Memory B cell (primary cell): ENCODE measurements at regions not wholly inside any gene's neighbourhood (a gene's known extent, or its start where the extent isn't known, plus 50 kb on each side); places are given as distances from the start of the nearest gene placed in this dataset.

Experiments
- ATAC-seq: fragments of 150-1000 bp; cut with Tn5 transposase; 2 replicates; pipeline ENCODE4 v1.10.0; 2021; ENCODE audit warnings: low read depth, mild to moderate bottlenecking, moderate library complexity
- DNase-seq, 2 donors: peaks; one replicate each; pipeline ENCODE4 v3.0.0; 2022; ENCODE audit warnings: low spot score in 2 of 2
- H3K27ac Mint-ChIP-seq: one replicate; pipeline ENCODE4 v1.8.0; 2022; ENCODE audit warnings: mild to moderate bottlenecking, moderate library complexity, mixed read lengths
- H3K27me3 Mint-ChIP-seq: one replicate; pipeline ENCODE4 v1.8.0; 2022; ENCODE audit warnings: mixed read lengths
- H3K36me3 Mint-ChIP-seq: one replicate; pipeline ENCODE4 v1.8.0; 2022; ENCODE audit warnings: mild to moderate bottlenecking, mixed read lengths
- H3K4me1 Mint-ChIP-seq: one replicate; pipeline ENCODE4 v1.8.0; 2022; ENCODE audit warnings: mixed read lengths
- H3K4me3 Mint-ChIP-seq: one replicate; pipeline ENCODE4 v1.8.0; 2022; ENCODE audit warnings: mild to moderate bottlenecking, moderate library complexity, mixed read lengths
- H3K9me3 Mint-ChIP-seq: one replicate; pipeline ENCODE4 v1.8.0; 2022; ENCODE audit warnings: mixed read lengths

- no peaks in the 10 kb centered on the region for H3K4me1 Mint-ChIP-seq
- ATAC-seq: no peak
- no peaks in the 10 kb centered on the region for H3K27me3 Mint-ChIP-seq
- no peak for DNase-seq
- no peaks in the 10 kb centered on the region for H3K36me3 Mint-ChIP-seq
- no peaks in the 10 kb centered on the region for H3K9me3 Mint-ChIP-seq
- no peak overlapping the region for H3K4me3 Mint-ChIP-seq
- no peak overlapping the region for H3K27ac Mint-ChIP-seq
These were observed 204.2 kb upstream of the CAMK1G start for GRCh38 chr1:209379280-209379679.

DNA sequence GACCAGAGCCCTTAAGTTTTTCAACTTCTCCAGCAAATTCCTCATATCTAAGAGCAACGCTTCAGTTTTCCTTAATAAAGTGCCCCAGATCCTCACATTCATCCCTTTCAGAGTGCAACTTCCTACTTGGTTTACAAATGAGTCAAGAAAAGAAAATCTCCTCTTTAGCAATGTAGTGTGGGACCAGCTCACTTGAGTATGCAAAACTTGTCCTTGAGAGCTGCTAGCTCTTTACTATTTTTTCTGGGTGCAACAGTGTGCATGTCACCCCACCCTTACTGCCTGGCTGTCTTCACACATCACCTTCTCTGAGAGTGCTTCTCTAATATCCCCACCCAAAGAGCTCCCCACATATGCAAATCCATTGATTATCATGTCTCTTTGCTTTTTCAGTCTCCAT, 203.1 kb upstream of the CAMK1G start:
- ATAC-seq (no peak), DNase-seq (no peak)
- H3K36me3 Mint-ChIP-seq: no peaks in the 10 kb centered on the region
- no peaks in the 10 kb centered on the region for H3K4me1 Mint-ChIP-seq
- no peaks in the 10 kb centered on the region for H3K27me3 Mint-ChIP-seq
- no peaks in the 10 kb centered on the region for H3K9me3 Mint-ChIP-seq
- no peak overlapping the region for H3K27ac Mint-ChIP-seq
- H3K4me3 Mint-ChIP-seq: no peak overlapping the region

DNA sequence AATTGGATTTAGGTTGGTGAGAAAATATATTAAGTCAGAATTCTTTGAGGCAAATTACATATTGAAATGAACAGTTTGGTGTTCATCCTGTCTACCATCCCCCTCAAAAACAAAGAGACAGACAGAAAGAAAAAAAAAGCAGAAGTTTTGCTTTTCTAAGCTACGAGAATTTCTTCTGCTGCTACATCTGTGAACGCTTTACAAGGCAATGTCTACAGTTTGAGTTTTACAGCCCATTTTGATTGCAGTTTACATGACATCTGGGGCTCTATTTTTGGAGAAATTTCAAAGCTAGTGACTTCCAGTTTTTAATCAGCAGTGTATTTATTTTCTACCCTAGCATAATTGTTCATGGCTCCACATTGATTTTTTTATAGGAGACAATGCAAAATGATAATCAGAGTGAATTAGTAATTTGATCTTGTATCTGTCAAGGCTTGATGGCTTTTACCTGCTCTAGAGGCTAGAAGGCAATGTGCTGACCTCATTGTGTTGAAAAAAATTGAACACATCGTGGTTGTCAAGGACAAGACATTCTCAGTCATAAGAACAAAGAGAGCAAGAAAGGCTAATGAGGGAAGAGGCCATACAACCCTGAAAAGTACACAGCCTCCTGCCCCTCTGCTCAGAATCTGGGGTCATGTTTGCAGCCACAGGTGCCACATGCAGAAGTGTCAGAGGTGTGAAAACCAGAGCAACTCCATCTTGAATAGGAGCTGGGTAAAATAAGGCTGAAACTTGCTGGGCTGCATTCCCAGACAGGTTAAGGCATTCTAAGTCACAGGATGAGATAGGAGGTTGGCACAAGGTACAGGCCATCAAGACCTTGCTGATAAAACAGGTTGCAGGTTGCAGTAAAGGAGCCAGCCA, 201.0 kb upstream of the CAMK1G start:
- Mint-ChIP-seq H3K36me3 (no peaks in the 10 kb centered on the region), H3K27me3 (no peaks in the 10 kb centered on the region), H3K27ac (no peak overlapping the region), H3K4me1 (no peaks in the 10 kb centered on the region), H3K4me3 (no peak overlapping the region), H3K9me3 (no peaks in the 10 kb centered on the region)
- DNase-seq: no peak
- no peak for ATAC-seq

DNA sequence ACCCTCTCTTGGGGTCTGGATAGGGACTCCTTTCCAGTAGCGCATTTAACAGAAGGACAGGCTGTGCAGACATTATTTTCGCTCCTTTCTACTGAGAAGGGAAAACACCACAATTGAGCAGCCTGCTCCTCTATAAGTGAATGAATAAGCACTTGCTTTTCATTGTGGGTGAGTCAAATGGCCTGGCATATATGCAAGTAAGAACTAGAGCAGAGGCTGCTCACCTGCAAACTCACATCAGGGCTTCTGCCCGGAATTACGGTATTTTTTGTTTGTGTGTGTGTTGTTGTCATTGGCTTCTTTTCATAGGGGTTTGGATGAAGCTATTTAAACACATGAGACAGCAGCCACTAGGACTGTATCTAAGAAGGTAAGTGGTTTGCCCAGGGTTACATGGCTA, 200.1 kb upstream of the CAMK1G start:
- ATAC-seq (no peak), DNase-seq (no peak)
- Mint-ChIP-seq H3K27me3 (no peaks in the 10 kb centered on the region), H3K4me3 (no peak overlapping the region), H3K9me3 (no peaks in the 10 kb centered on the region), H3K36me3 (no peaks in the 10 kb centered on the region), H3K27ac (no peak overlapping the region), H3K4me1 (no peaks in the 10 kb centered on the region)

DNA sequence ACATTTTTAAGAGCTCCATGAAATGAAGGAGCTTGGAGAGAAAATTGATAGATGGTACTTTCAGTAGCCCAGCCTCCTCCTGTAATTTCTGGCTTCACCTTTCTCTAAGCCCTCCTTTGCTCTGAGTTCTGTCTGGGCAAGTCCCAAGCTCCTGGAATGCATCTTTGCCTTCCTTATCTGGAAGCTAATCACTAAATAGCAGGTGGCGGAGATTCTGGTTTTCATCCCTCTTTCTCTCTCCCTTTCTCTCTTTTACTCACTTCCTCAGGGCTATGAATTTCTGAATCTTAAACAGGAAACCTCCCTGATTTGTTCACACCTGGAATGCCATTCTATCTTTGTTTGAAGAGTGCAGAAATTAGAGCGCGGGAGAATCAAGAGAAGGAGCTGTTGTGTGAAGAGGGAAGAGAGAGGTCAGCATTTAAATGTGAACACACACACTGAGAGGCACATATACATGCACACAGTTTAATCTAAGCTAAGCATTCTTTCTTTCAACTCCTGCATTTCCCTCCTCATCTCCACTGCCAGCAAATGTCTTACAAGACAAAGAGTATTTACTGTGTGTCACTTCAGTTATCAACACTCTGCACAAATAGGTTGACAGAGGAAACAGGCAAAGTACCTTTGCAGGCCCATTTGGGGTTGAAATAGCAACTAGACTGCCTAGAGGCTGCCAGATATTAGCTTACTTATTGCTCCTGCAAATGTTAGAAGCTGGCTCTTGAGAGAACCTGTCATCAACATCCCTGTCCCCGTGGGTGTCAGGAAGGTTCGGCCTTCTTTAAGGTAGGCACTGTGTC, 199.4 kb upstream of the CAMK1G start:
- Mint-ChIP-seq H3K9me3 (peaks cover 1% of the 10 kb centered on the region), H3K4me1 (no peaks in the 10 kb centered on the region), H3K36me3 (no peaks in the 10 kb centered on the region), H3K4me3 (no peak overlapping the region), H3K27ac (no peak overlapping the region), H3K27me3 (peaks cover under 1% of the 10 kb centered on the region)
- DNase-seq (no peak), ATAC-seq (no peak)

- Mint-ChIP-seq H3K27ac (no peak overlapping the region), H3K27me3 (peaks cover 5% of the 10 kb centered on the region), H3K36me3 (no peaks in the 10 kb centered on the region), H3K4me3 (no peak overlapping the region), H3K9me3 (peaks cover 1% of the 10 kb centered on the region), H3K4me1 (no peaks in the 10 kb centered on the region)
- no peak for ATAC-seq
- DNase-seq: no peak
These were observed 198.6 kb upstream of the CAMK1G start for GRCh38 chr1:209384710-209385550.

- peaks cover 5% of the 10 kb centered on the region for H3K27me3 Mint-ChIP-seq
- no peak overlapping the region for H3K4me3 Mint-ChIP-seq
- no peak for DNase-seq
- H3K36me3 Mint-ChIP-seq: no peaks in the 10 kb centered on the region
- no peaks in the 10 kb centered on the region for H3K4me1 Mint-ChIP-seq
- ATAC-seq: no peak
- peaks cover 1% of the 10 kb centered on the region for H3K9me3 Mint-ChIP-seq
- no peak overlapping the region for H3K27ac Mint-ChIP-seq
These were observed 197.4 kb upstream of the CAMK1G start for GRCh38 chr1:209386156-209386555.

DNA sequence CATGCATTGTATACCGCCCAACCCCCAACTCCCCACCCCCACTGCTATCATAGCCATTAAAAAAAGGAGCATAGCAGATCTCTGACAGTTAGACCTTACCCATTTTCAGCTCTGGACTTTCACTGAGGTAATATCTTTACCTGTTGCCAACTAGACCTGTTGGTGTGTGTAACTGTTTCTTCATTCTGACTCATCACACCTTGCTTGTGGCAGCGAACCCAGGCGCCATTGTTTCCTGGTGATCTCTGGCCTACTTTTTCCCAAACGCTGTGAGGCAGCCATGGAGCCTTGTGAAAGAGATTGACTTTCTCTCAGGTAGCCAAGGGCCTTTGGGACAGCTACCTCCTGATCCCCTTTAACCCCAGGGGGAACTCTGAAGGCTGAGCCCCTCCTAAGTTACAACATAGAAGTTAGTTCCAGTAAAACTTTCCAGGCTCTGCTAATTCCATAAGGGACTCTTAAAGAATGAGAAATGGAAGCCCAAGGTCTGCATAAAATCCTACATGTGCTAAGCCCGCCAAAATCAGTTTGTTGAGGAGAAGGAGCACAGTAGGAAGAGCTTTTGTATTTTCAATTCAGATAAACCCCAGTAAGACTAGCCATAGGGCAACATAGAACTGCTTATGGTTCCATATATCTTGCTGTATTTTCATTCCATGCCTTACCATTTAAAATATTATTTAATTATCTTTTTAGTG, 196.1 kb upstream of the CAMK1G start:
- Mint-ChIP-seq H3K36me3 (no peaks in the 10 kb centered on the region), H3K4me3 (no peak overlapping the region), H3K27me3 (peaks cover 5% of the 10 kb centered on the region), H3K27ac (no peak overlapping the region), H3K4me1 (no peaks in the 10 kb centered on the region), H3K9me3 (peaks cover 1% of the 10 kb centered on the region)
- DNase-seq (no peak), ATAC-seq (no peak)

GRCh38 chr1:209387969-209388329, 195.6 kb upstream of the CAMK1G start:
- H3K27ac Mint-ChIP-seq: no peak overlapping the region
- H3K4me3 Mint-ChIP-seq: no peak overlapping the region
- ATAC-seq (no peak), DNase-seq (no peak)
- no peaks in the 10 kb centered on the region for H3K36me3 Mint-ChIP-seq
- H3K4me1 Mint-ChIP-seq: no peaks in the 10 kb centered on the region
- peaks cover 1% of the 10 kb centered on the region for H3K9me3 Mint-ChIP-seq
- H3K27me3 Mint-ChIP-seq: peaks cover 5% of the 10 kb centered on the region

DNA sequence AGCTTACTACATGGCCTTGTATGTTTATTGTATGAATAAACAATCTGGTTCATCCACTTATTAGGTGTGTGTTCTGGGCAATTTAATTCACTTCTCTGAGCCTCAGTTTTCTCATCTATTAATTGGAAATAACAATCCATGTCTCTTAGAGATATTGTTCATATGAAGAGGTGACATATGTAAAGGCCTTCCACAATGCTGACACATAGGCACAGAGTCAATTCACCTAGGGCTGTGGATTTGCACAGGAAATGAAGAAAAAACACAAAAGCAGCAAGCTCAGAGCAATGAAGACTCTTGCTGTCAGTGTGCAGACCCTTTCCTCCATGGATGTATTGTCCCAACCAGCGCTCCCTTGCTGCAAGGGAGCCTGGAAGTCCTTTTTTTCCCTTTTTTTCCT, 195.2 kb upstream of the CAMK1G start:
- H3K27me3 Mint-ChIP-seq: peaks cover 5% of the 10 kb centered on the region

GRCh38 chr1:209389258-209389657, 194.3 kb upstream of the CAMK1G start:
- Mint-ChIP-seq H3K27ac (no peak overlapping the region), H3K9me3 (peaks cover 1% of the 10 kb centered on the region), H3K27me3 (peaks cover 5% of the 10 kb centered on the region), H3K4me3 (no peak overlapping the region), H3K36me3 (no peaks in the 10 kb centered on the region), H3K4me1 (no peaks in the 10 kb centered on the region)
- ATAC-seq: no peak
- DNase-seq: no peak

More for the DNA sequence above, 195.2 kb upstream of the CAMK1G start:
- H3K4me3 Mint-ChIP-seq: no peak overlapping the region
- peaks cover 1% of the 10 kb centered on the region for H3K9me3 Mint-ChIP-seq
- DNase-seq: no peak
- H3K36me3 Mint-ChIP-seq: no peaks in the 10 kb centered on the region
- ATAC-seq: no peak
- no peak overlapping the region for H3K27ac Mint-ChIP-seq
- H3K4me1 Mint-ChIP-seq: no peaks in the 10 kb centered on the region

DNA sequence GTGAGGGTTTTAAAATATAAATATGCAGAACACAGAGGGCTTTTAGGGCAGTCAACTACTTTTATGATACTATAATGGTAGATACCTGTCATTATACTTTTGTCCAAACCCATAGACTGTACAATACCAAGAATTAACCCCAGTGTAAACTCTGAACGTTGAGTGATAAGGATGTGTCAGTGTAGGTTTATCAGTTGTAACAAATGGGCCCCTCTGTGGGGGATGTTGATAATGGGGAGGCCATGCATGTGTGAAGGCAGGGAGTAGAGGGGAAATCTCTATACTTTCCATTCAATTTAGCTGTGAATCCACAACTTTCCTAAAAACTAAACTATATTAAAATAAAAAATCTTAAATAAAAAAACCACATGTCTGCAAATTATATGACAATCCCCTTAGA, 193.5 kb upstream of the CAMK1G start:
- H3K4me1 Mint-ChIP-seq: no peaks in the 10 kb centered on the region
- peaks cover 1% of the 10 kb centered on the region for H3K9me3 Mint-ChIP-seq
- H3K27me3 Mint-ChIP-seq: peaks cover 5% of the 10 kb centered on the region
- no peak overlapping the region for H3K4me3 Mint-ChIP-seq
- H3K27ac Mint-ChIP-seq: no peak overlapping the region
- no peak for ATAC-seq
- no peak for DNase-seq
- H3K36me3 Mint-ChIP-seq: no peaks in the 10 kb centered on the region

DNA sequence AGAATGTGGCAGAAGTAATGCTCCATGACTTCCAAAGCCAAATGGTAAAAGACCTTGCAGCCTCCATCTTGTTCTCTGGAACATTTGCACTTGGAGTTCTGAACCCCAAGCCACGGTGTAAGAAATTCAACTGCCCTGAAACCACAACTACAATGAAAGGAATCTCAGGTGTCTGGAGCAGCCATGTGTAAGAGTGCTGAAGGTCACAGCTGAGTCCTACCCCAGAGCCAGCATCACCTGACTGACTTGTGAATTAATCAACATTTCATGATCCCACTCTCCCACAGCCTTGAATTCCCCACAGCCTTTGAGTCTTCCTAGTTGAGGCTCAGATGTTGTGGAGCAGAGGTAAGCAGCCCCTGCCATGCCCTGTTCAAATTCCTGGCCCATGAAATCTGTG, 192.8 kb upstream of the CAMK1G start:
- H3K36me3 Mint-ChIP-seq: no peaks in the 10 kb centered on the region
- H3K4me3 Mint-ChIP-seq: no peak overlapping the region
- H3K27me3 Mint-ChIP-seq: peaks cover 9% of the 10 kb centered on the region
- no peak overlapping the region for H3K27ac Mint-ChIP-seq
- no peaks in the 10 kb centered on the region for H3K4me1 Mint-ChIP-seq
- ATAC-seq (no peak), DNase-seq (no peak)
- peaks cover 1% of the 10 kb centered on the region for H3K9me3 Mint-ChIP-seq
